ENCODE measurements at regions not wholly inside any gene's neighbourhood (a gene's known extent, or its start where the extent isn't known, plus 50 kb on each side); places are given as distances from the start of the nearest gene placed in this dataset.
A peak's percentile ranks its signal among the peaks of the same experiment; 100 is the strongest.

- peak; percentile 91 for ATAC-seq
- H3K4me1 ChIP-seq = peaks cover 23% of the 10 kb centered on the region
- intact Hi-C loops (cut with DNase I) = no loop called here
These were observed 114.7 kb upstream of the FRMD4B start for GRCh38 chr3:69500604-69501003.

GRCh38 chr3:69499899-69500421 lies 114.1 kb upstream of the FRMD4B start:
- intact Hi-C loops (cut with DNase I) = no loop called here
- H3K27ac ChIP-seq = peak overlapping the region; percentile 71

More at GRCh38 chr3:69500604-69501003, 114.7 kb upstream of the FRMD4B start:
- no peak for TF ChIP-seq CTCF (IDR thresholded peaks at IDR 0.05)
- Histone ChIP-seq H3K36me3 (no peaks in the 10 kb centered on the region), H3K4me3 (no peak overlapping the region), H3K27me3 (no peaks in the 10 kb centered on the region), H3K9me3 (no peaks in the 10 kb centered on the region), H3K27ac (peak overlapping the region; percentile 71)
- DNase-seq = no peak

GRCh38 chr3:69499422-69499821 lies 113.5 kb upstream of the FRMD4B start:
- no peak for TF ChIP-seq CTCF (IDR thresholded peaks at IDR 0.05)
- ATAC-seq = no peak

More at GRCh38 chr3:69499899-69500421, 114.1 kb upstream of the FRMD4B start:
- Histone ChIP-seq H3K36me3 (no peaks in the 10 kb centered on the region), H3K27me3 (no peaks in the 10 kb centered on the region), H3K9me3 (no peaks in the 10 kb centered on the region), H3K4me3 (no peak overlapping the region), H3K4me1 (peaks cover 16% of the 10 kb centered on the region)
- no peak for TF ChIP-seq CTCF (IDR thresholded peaks at IDR 0.05)
- peak; percentile 91 for ATAC-seq
- peak; percentile 72 for DNase-seq

GRCh38 chr3:69496856-69497255 lies 111.0 kb upstream of the FRMD4B start:
- Histone ChIP-seq H3K4me1 (peaks cover 12% of the 10 kb centered on the region), H3K27me3 (no peaks in the 10 kb centered on the region), H3K9me3 (no peaks in the 10 kb centered on the region), H3K36me3 (no peaks in the 10 kb centered on the region), H3K4me3 (no peak overlapping the region), H3K27ac (no peak overlapping the region)
- DNase-seq (no peak), ATAC-seq (peak; percentile 37)
- TF ChIP-seq CTCF (IDR thresholded peaks at IDR 0.05) = no peak
- intact Hi-C loops (cut with DNase I) = no loop called here

More at GRCh38 chr3:69499422-69499821, 113.5 kb upstream of the FRMD4B start:
- H3K4me3 ChIP-seq = no peak overlapping the region
- intact Hi-C loops (cut with DNase I) = no loop called here
- DNase-seq = no peak
- H3K27me3 ChIP-seq = no peaks in the 10 kb centered on the region
- H3K4me1 ChIP-seq = peaks cover 12% of the 10 kb centered on the region
- H3K27ac ChIP-seq = peak overlapping the region; percentile 71
- H3K9me3 ChIP-seq = no peaks in the 10 kb centered on the region
- H3K36me3 ChIP-seq = no peaks in the 10 kb centered on the region

GRCh38 chr3:69494185-69494584 lies 108.3 kb upstream of the FRMD4B start:
- Histone ChIP-seq H3K9me3 (no peaks in the 10 kb centered on the region), H3K27ac (no peak overlapping the region), H3K4me3 (no peak overlapping the region), H3K36me3 (no peaks in the 10 kb centered on the region), H3K27me3 (no peaks in the 10 kb centered on the region), H3K4me1 (peaks cover 8% of the 10 kb centered on the region)
- no peak for ATAC-seq
- intact Hi-C loops (cut with DNase I) = no loop called here
- no peak for TF ChIP-seq CTCF (IDR thresholded peaks at IDR 0.05)
- DNase-seq = no peak

GRCh38 chr3:69493157-69493556 lies 107.3 kb upstream of the FRMD4B start:
- no peak overlapping the region for H3K27ac ChIP-seq
- H3K4me1 ChIP-seq = peaks cover 5% of the 10 kb centered on the region
- ATAC-seq (no peak), DNase-seq (no peak)
- no peak for TF ChIP-seq CTCF (IDR thresholded peaks at IDR 0.05)
- no peak overlapping the region for H3K4me3 ChIP-seq
- H3K36me3 ChIP-seq = no peaks in the 10 kb centered on the region
- intact Hi-C loops (cut with DNase I) = no loop called here
- H3K9me3 ChIP-seq = no peaks in the 10 kb centered on the region
- H3K27me3 ChIP-seq = no peaks in the 10 kb centered on the region

Data from upper lobe of right lung (tissue), 1 donor.